GM21825 (cell line): ENCODE measurements at regions not wholly inside any gene's neighbourhood (a gene's known extent, or its start where the extent isn't known, plus 50 kb on each side); places are given as distances from the start of the nearest gene placed in this dataset.

Source experiments
- ATAC-seq: cut with Tn5 transposase; IDR thresholded peaks from one replicate; pipeline ENCODE4 v1.9.1; 2021; ENCODE audit warnings: mild to moderate bottlenecking, moderate library complexity; ENCODE audit not compliant: unreplicated experiment

DNA sequence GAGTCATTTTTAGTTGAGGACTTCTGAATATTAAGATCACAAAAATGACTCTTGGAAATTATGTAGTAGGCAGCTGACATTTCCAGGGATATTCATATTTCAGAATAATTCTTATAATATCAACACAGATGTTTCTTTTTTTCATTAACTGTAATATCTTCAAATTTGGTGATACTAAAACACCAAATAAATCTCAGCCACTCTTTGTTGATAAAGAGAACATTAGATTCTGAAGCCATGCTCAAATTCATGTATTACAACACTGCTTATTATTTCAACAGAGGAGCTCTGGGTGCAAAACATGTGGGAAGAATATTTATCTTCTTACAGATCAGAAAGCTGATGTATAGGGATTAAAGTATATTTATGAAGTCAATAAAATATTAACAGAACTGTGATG is 355.4 kb downstream of the CRPPA start:
- no peak for ATAC-seq

- no peak for ATAC-seq
These were observed 357.3 kb downstream of the CRPPA start for GRCh38 chr7:16063716-16064675.

- ATAC-seq, result no peak
These were observed 358.1 kb downstream of the CRPPA start for GRCh38 chr7:16063221-16063620.

- no peak for ATAC-seq
These were observed 359.1 kb downstream of the CRPPA start for GRCh38 chr7:16062269-16062668.

GRCh38 chr7:16061630-16062029 is 359.7 kb downstream of the CRPPA start:
- no peak for ATAC-seq

DNA sequence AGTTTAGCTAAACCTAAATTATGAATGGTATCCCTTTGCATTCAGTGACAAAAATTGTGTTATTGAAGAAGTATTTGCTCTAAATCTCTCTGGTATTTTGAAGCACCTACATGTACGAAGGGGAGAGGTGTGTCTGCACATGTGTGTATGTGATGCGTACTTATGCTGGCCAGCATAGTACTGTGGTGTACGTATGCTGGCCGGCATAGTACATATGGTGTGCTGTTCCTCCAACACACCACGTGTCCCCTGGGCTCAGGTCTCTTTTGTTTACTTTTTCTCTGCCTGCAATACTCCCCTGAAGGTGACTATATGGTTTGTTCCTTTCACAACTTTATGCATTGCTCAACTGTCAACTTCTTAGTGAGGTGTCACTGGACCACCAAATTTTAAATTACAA is 360.3 kb downstream of the CRPPA start:
- no peak for ATAC-seq

- no peak for ATAC-seq
These were observed 360.8 kb downstream of the CRPPA start for GRCh38 chr7:16060502-16060901.

GRCh38 chr7:16055263-16055976 is 365.9 kb downstream of the CRPPA start:
- no peak for ATAC-seq

- no peak for ATAC-seq
These were observed 365.2 kb upstream of the MEOX2 start for GRCh38 chr7:16051561-16052255.

DNA sequence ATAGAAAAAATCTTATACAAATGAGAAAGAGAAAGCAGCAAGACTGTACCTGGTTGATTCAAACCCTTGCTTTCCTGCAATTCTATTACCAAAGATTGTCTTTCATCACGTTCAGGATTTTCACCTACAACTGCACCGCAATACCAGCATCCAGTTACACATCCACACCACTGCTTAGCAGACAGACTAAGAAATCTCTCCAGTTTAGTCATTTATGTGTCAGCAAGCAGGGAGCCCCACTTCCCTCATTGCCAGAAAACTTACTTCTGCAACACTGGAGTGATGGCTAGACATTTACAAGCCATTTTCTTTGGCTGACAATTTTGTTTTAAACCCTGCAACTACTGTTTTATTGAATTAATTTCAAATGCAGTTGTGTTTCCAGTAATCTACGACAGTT is 359.6 kb upstream of the MEOX2 start:
- ATAC-seq, result no peak

DNA sequence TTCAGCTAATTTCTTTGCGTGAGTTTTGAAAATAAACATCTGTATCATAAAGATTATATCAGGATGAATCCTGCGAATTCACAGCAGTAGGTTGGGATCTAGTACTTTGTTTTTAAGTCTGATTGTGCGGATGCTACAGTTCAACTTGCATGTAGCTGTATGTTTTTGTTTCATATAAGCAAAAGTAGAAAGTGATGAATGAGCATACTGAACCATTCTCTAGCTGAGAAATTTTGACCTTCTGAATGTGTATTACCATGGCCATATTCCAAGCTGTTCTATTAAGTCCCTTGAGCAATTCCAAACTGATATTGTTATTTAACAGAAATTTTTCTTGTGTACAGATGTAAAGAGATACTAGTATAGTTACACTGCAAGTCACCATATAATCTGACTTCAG is 358.8 kb upstream of the MEOX2 start:
- ATAC-seq, result no peak

- ATAC-seq, result no peak
These were observed 358.2 kb upstream of the MEOX2 start for GRCh38 chr7:16044645-16045044.

DNA sequence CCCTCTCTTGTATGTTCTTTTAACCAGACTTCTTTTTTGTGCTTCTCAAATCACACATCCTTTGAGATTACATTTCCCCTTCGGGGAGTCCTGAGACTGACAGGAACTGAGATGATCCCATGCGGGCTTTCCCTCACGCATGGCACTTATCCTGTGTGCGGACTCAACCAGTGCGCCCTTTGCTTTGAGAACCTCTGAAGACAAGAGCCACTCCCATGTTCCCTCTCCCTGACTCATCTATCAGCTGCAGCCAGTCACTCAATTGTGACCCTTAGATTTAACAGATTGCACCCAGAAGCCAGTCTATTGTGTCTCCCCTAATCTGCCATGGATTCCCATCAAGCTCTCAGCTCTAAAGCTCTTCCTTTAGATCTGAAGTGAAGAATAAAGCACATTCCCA is 353.9 kb upstream of the MEOX2 start:
- no peak for ATAC-seq

- ATAC-seq, result no peak
These were observed 352.4 kb upstream of the MEOX2 start for GRCh38 chr7:16038906-16039305.

- ATAC-seq, result no peak
These were observed 348.9 kb upstream of the MEOX2 start for GRCh38 chr7:16035392-16035791.

GRCh38 chr7:16034866-16035265 is 348.4 kb upstream of the MEOX2 start:
- ATAC-seq, result no peak

DNA sequence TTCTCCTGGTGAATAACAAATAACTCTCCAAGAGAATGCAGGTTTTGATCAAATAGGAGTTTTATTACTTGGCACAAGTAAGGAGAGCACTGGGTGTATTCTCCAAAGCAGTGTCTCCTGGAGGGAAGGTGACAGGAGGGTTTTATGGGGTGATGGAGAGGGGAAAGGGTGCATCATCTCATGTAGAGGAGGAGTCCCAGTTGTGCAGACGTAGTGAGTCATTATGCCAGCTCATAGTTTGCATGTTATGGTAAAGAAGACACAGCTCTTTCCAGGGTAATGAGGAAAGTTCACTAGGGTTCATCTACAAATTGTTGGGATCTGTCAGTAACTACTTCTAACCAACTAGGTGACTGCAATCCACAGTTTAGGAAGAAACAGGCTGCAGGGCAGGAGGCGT is 347.9 kb upstream of the MEOX2 start:
- no peak for ATAC-seq

- ATAC-seq, result no peak
These were observed 346.8 kb upstream of the MEOX2 start for GRCh38 chr7:16033233-16033632.

- ATAC-seq, result no peak
These were observed 342.2 kb upstream of the MEOX2 start for GRCh38 chr7:16028636-16029035.

DNA sequence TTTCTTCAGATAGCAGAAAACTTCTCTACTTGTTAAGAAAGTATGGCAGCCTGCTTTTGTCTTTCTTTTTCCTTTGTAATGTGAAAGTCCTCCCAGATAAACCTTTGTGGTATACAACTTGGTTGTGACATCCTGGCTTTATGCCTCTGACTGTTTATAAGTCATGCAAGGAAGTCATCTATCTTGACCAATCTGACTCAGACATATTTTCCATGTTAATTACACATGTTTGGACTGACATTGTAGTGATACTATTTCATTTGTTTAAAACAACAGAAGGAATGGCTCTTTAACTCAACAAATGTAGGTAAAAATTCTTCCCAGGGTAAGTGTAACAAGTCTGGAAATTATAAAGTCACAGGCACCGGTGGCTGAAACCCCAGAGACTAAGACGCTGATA is 341.6 kb upstream of the MEOX2 start:
- no peak for ATAC-seq

GRCh38 chr7:16027396-16027795 is 340.9 kb upstream of the MEOX2 start:
- no peak for ATAC-seq
